ENCODE measurements at regions not wholly inside any gene's neighbourhood (a gene's known extent, or its start where the extent isn't known, plus 50 kb on each side); places are given as distances from the start of the nearest gene placed in this dataset.
A peak's percentile ranks its signal among the peaks of the same experiment; 100 is the strongest.

DNA sequence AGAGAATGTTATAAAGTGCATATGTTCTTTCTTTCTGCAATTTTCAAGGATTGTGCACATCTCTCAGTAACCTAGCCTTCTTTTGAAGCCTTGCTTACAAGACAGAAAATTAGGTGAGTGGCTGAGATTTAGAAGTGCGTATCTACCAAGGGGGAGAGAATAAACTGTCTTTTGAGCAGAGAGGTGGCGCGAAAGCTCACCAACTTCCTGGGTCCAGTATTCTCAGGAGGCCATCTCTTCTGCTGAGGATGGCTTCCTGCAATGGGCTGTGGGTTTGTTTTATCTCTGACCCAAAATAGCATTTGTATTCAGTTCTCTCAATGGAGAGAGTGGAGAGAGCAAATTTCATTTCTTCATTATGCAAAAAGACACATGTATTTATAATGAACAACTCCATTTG lies 75.4 kb upstream of the RPS23 start:
- Mint-ChIP-seq H3K4me1 (peaks cover 19 to 60% (median 21%) of the 10 kb centered on the region in 7 donors), H3K27ac (peak overlapping the region in 3 of 9 donors; percentile 9 to 60 (median 57)), H3K4me3 (no peak overlapping the region), H3K9me3 (no peaks in the 10 kb centered on the region), H3K27me3 (no peaks in the 10 kb centered on the region), H3K36me3 (peaks cover 0 to 3% (median 0%) of the 10 kb centered on the region in 5 donors)
- ChIA-PET CTCF (interaction anchor here (1.2 to 2.7 kb wide), 3 partner anchors 1076 to 1211 kb away, joined by 6 to 16 read pairs (median 14); no protein-coding TSS in a partner anchor), POLR2A (no interaction called here)
- DNase-seq (no peak), ATAC-seq (no peak)
- Histone ChIP-seq H3K27me3 (ENCODE audit: control insufficient read depth in 2 of 2, insufficient read depth in 2 of 2, low read length in 2 of 2) (no peaks in the 10 kb centered on the region), H3K4me3 (ENCODE audit: low read length) (no peak overlapping the region), H3K9me3 (ENCODE audit: control insufficient read depth in 2 of 3, low read length in 3 of 3) (no peaks in the 10 kb centered on the region), H3K36me3 (ENCODE audit: control insufficient read depth in 2 of 3, insufficient read depth in 3 of 3, low read length in 3 of 3) (no peaks in the 10 kb centered on the region), H3K27ac (ENCODE audit: low read depth, low read length) (no peak overlapping the region), H3K4me1 (ENCODE audit: control insufficient read depth in 2 of 2, insufficient read depth in 2 of 2, low read length in 2 of 2) (peaks cover 17 to 19% of the 10 kb centered on the region in 2 donors)
- intact Hi-C loops (cut with micrococcal nuclease) = loop anchor here (2.0 to 10.0 kb wide), 5 partner anchors 141 to 1349 kb away; partner anchors contain the start of gene ATG10 (in 1 of the 2)

DNA sequence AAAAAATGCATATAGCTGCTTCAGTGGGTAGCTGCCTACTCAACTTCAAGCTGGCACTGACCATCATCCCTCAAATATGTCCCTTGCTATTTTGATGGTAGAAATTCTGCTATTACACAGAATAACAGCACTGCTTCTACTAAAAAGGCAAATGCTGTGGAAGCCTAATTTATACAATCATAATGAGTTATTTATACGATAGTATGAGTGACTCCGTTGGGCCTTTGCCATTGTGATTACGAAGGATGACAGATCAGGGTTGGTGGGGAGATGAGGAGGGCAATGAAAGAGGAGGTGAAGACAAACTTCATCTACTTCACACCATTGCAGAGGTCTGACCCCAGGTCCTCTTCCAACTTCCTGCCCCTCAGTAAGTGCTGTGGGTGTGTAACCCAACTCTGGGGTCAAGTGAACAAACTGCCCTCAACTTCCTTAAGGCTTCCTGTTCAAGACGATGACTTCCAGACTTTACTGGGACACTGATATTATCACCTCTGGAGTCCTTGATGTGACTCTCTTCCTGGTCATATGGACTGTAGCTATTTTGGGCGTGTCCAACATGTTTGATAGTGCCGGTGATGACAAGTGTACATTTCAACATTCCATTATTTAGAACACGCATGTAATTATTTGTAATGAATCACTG lies 74.1 kb upstream of the RPS23 start:
- intact Hi-C loops (cut with micrococcal nuclease) = loop anchor here (1.0 to 10.0 kb wide), 7 partner anchors 143 to 1347 kb away; partner anchors contain the start of gene ATG10 (in 1 of the 2)
- peaks cover 6 to 8% of the 10 kb centered on the region in 2 donors for H3K4me1 ChIP-seq (ENCODE audit: control insufficient read depth in 2 of 2, insufficient read depth in 2 of 2, low read length in 2 of 2)
- ChIA-PET POLR2A (interaction anchor here (0.7 kb wide), 1 partner anchor 143 kb away, joined by 3 read pairs; no protein-coding TSS in a partner anchor), CTCF (interaction anchor here (0.6 to 2.7 kb wide), 5 partner anchors 13 to 1209 kb away, joined by 3 to 16 read pairs (median 4); no protein-coding TSS in a partner anchor)
- DNase-seq = no peak
- H3K36me3 ChIP-seq (ENCODE audit: control insufficient read depth in 2 of 3, insufficient read depth in 3 of 3, low read length in 3 of 3) = no peaks in the 10 kb centered on the region
- Mint-ChIP-seq H3K27ac (peak overlapping the region in 2 of 9 donors; percentile 46 to 57), H3K36me3 (peaks cover 0 to 2% (median 0%) of the 10 kb centered on the region in 5 donors), H3K4me3 (no peak overlapping the region), H3K27me3 (no peaks in the 10 kb centered on the region), H3K4me1 (peaks cover 8 to 58% (median 8%) of the 10 kb centered on the region in 7 donors), H3K9me3 (no peaks in the 10 kb centered on the region)
- no peaks in the 10 kb centered on the region for H3K27me3 ChIP-seq (ENCODE audit: control insufficient read depth in 2 of 2, insufficient read depth in 2 of 2, low read length in 2 of 2)
- H3K4me3 ChIP-seq (ENCODE audit: low read length) = no peak overlapping the region
- no peaks in the 10 kb centered on the region for H3K9me3 ChIP-seq (ENCODE audit: control insufficient read depth in 2 of 3, low read length in 3 of 3)
- H3K27ac ChIP-seq (ENCODE audit: low read depth, low read length) = no peak overlapping the region
- ATAC-seq = no peak

DNA sequence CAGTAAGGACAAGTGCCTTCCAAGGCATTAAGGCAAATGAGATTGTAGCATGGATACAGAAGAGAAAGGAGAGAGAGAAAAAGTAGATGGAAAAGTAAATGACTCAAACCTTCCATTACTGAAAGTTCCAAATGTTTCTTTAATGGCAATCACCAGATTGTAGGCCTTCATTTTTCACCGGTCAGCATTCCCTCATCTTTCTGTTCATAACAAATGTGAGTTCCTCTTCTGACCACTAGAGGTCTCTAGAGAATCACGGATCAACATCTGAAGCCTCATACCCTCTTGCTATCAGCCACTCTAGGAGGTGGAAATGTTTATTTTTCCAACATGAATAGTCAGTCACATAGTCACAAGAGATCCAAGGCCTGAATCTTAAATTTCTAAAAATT lies 73.6 kb upstream of the RPS23 start:
- Mint-ChIP-seq H3K36me3 (peaks cover 0 to 2% (median 0%) of the 10 kb centered on the region in 5 donors), H3K4me1 (peaks cover 3 to 58% (median 3%) of the 10 kb centered on the region in 7 donors), H3K9me3 (no peaks in the 10 kb centered on the region), H3K27me3 (no peaks in the 10 kb centered on the region), H3K4me3 (no peak overlapping the region), H3K27ac (peak overlapping the region in 1 of 9 donors; percentile 24)
- Histone ChIP-seq H3K27ac (ENCODE audit: low read depth, low read length) (no peak overlapping the region), H3K36me3 (ENCODE audit: control insufficient read depth in 2 of 3, insufficient read depth in 3 of 3, low read length in 3 of 3) (no peaks in the 10 kb centered on the region), H3K4me1 (ENCODE audit: control insufficient read depth in 2 of 2, insufficient read depth in 2 of 2, low read length in 2 of 2) (peaks cover 5 to 6% of the 10 kb centered on the region in 2 donors), H3K9me3 (ENCODE audit: control insufficient read depth in 2 of 3, low read length in 3 of 3) (no peaks in the 10 kb centered on the region), H3K4me3 (ENCODE audit: low read length) (no peak overlapping the region), H3K27me3 (ENCODE audit: control insufficient read depth in 2 of 2, insufficient read depth in 2 of 2, low read length in 2 of 2) (no peaks in the 10 kb centered on the region)
- ATAC-seq (peak; percentile 73), DNase-seq (peak in 7 of 9 donors; percentile 8 to 54 (median 46))
- intact Hi-C loops (cut with micrococcal nuclease) = loop anchor here (1.0 to 10.0 kb wide), 9 partner anchors 143 to 1347 kb away; partner anchors contain the start of gene ATG10 (in 1 of the 2)
- ChIA-PET CTCF (interaction anchor here (1.0 to 2.7 kb wide), 4 partner anchors 16 to 1209 kb away, joined by 4 to 16 read pairs (median 12); no protein-coding TSS in a partner anchor), POLR2A (no interaction called here)

DNA sequence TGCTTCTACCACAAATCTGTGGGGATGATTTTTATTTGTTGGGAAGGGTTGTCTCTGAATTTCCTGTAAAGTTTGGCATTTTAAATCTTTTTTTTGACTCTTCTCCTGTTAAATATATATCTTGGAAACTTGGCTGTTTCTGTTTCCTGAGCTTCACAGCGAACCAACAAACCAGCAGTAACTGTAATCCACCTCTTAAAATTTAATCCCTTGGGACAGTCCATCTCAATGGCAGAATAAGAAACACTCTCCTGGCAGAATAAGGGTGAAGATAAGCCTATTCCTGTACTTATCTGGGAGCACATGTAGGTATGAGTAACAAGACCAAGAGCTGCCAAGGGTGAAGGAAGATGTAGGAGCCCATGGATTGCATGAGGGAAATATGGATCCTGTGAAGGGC lies 73.1 kb upstream of the RPS23 start:
- Mint-ChIP-seq H3K9me3 (no peaks in the 10 kb centered on the region), H3K4me3 (no peak overlapping the region), H3K4me1 (peaks cover 0 to 58% (median 0%) of the 10 kb centered on the region in 7 donors), H3K27ac (peak overlapping the region in 1 of 9 donors; percentile 4), H3K27me3 (no peaks in the 10 kb centered on the region), H3K36me3 (peaks cover 0 to 2% (median 0%) of the 10 kb centered on the region in 5 donors)
- no peaks in the 10 kb centered on the region for H3K36me3 ChIP-seq (ENCODE audit: control insufficient read depth in 2 of 3, insufficient read depth in 3 of 3, low read length in 3 of 3)
- no peaks in the 10 kb centered on the region for H3K27me3 ChIP-seq (ENCODE audit: control insufficient read depth in 2 of 2, insufficient read depth in 2 of 2, low read length in 2 of 2)
- H3K9me3 ChIP-seq (ENCODE audit: control insufficient read depth in 2 of 3, low read length in 3 of 3) = no peaks in the 10 kb centered on the region
- no peak overlapping the region for H3K27ac ChIP-seq (ENCODE audit: low read depth, low read length)
- H3K4me3 ChIP-seq (ENCODE audit: low read length) = no peak overlapping the region
- ChIA-PET POLR2A (no interaction called here), CTCF (interaction anchor here (1.0 to 2.3 kb wide), 5 partner anchors 14 to 1210 kb away, joined by 3 to 16 read pairs (median 4); no protein-coding TSS in a partner anchor)
- H3K4me1 ChIP-seq (ENCODE audit: control insufficient read depth in 2 of 2, insufficient read depth in 2 of 2, low read length in 2 of 2) = peaks cover under 1 to 3% of the 10 kb centered on the region in 2 donors
- ATAC-seq (no peak), DNase-seq (no peak)
- intact Hi-C loops (cut with micrococcal nuclease) = loop anchor here (1.0 to 10.0 kb wide), 8 partner anchors 290 to 1346 kb away; partner anchors contain the start of gene ATG10 (in 1 of the 2)

DNA sequence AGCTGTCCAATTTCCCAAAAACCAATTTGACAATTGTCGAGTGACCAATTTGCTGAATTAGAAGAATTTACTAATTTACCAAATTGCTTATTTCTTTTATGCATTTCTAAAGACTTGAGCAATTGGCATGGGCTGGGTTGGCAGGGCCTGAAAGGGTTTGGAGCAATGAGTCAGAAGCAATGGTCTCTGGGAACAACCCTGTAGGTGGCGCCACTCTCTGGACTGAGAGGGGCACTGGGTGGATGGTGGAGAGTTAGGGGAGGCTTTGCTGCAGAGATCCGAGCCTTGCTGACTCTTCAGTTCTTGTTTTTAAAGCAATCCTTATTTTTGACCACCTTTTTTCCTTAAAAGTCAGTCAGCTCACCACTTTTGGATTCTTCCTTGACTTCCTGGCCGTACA lies 71.5 kb upstream of the RPS23 start:
- Mint-ChIP-seq H3K4me1 (peaks cover 0 to 54% (median 0%) of the 10 kb centered on the region in 7 donors), H3K36me3 (no peaks in the 10 kb centered on the region), H3K27me3 (peaks cover 0 to 9% (median 6%) of the 10 kb centered on the region in 5 donors), H3K4me3 (no peak overlapping the region), H3K27ac (peak overlapping the region in 1 of 9 donors; percentile 10), H3K9me3 (no peaks in the 10 kb centered on the region)
- Histone ChIP-seq H3K36me3 (ENCODE audit: control insufficient read depth in 2 of 3, insufficient read depth in 3 of 3, low read length in 3 of 3) (no peaks in the 10 kb centered on the region), H3K27me3 (ENCODE audit: control insufficient read depth in 2 of 2, insufficient read depth in 2 of 2, low read length in 2 of 2) (no peaks in the 10 kb centered on the region), H3K27ac (ENCODE audit: low read depth, low read length) (no peak overlapping the region), H3K4me3 (ENCODE audit: low read length) (no peak overlapping the region), H3K4me1 (ENCODE audit: control insufficient read depth in 2 of 2, insufficient read depth in 2 of 2, low read length in 2 of 2) (no peaks in the 10 kb centered on the region), H3K9me3 (ENCODE audit: control insufficient read depth in 2 of 3, low read length in 3 of 3) (no peaks in the 10 kb centered on the region)
- intact Hi-C loops (cut with micrococcal nuclease) = loop anchor here (10.0 kb wide), 4 partner anchors 375 to 1345 kb away; partner anchors contain the start of gene ATG10 (in 1 of the 2)
- ATAC-seq = peak; percentile 37
- ChIA-PET POLR2A (no interaction called here), CTCF (interaction anchor here (0.6 to 2.0 kb wide), 4 partner anchors 9 to 1211 kb away, joined by 3 to 10 read pairs (median 3); no protein-coding TSS in a partner anchor)
- peak in 1 of 9 donors; percentile 34 for DNase-seq

DNA sequence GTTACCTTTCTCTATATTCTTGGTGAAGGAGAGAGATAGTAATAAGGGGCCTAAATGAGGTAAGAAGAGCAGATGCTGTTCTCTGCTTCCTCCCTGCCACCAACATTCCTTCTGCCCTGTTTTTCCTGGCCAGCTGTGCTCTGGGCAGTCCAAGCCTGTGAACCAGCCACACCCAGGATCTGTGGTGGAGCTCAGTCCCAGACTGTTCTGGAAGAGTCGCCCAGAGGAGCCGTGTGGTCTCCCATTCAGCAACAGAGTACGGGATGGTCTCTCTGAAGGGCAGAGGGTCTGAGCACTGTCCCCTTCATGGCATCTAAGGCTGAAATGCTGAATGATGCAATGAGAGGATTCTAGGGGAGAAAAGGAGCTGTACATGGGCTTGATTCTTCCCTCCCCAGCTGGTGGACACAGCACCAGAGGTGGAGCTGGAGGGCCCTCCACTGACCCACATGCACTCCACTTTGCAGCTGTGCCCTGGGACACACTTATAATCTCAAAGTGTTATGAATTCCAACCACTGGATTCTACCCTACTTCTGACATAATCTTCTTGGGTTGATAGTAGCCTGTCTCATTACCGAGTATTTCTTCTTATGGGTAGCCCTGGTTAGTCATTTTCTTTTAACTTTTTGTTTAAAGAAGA lies 70.8 kb upstream of the RPS23 start:
- peaks cover 0 to 13% (median 7%) of the 10 kb centered on the region in 5 donors for H3K27me3 Mint-ChIP-seq
- Histone ChIP-seq H3K36me3 (ENCODE audit: control insufficient read depth in 2 of 3, insufficient read depth in 3 of 3, low read length in 3 of 3) (no peaks in the 10 kb centered on the region), H3K4me3 (ENCODE audit: low read length) (no peak overlapping the region), H3K27me3 (ENCODE audit: control insufficient read depth in 2 of 2, insufficient read depth in 2 of 2, low read length in 2 of 2) (no peaks in the 10 kb centered on the region), H3K27ac (ENCODE audit: low read depth, low read length) (no peak overlapping the region), H3K9me3 (ENCODE audit: control insufficient read depth in 2 of 3, low read length in 3 of 3) (no peaks in the 10 kb centered on the region), H3K4me1 (ENCODE audit: control insufficient read depth in 2 of 2, insufficient read depth in 2 of 2, low read length in 2 of 2) (no peaks in the 10 kb centered on the region)
- ATAC-seq = no peak
- no peaks in the 10 kb centered on the region for H3K9me3 Mint-ChIP-seq
- H3K36me3 Mint-ChIP-seq = no peaks in the 10 kb centered on the region
- ChIA-PET CTCF (interaction anchor here (0.5 to 1.3 kb wide), 2 partner anchors 10 to 174 kb away, joined by 3 read pairs; no protein-coding TSS in a partner anchor), POLR2A (no interaction called here)
- H3K4me1 Mint-ChIP-seq = peaks cover 0 to 48% (median 0%) of the 10 kb centered on the region in 7 donors
- intact Hi-C loops (cut with micrococcal nuclease) = no loop called here
- no peak overlapping the region for H3K4me3 Mint-ChIP-seq
- peak overlapping the region in 1 of 9 donors; percentile 41 for H3K27ac Mint-ChIP-seq
- DNase-seq = no peak
